ENCODE measurements at regions not wholly inside any gene's neighbourhood (a gene's known extent, or its start where the extent isn't known, plus 50 kb on each side); places are given as distances from the start of the nearest gene placed in this dataset.
"Not testable (repeated sequence)": the region's sequence is repeated elsewhere in the genome, so short reads cannot be mapped to it uniquely, and the experiment has no call there.

DNA sequence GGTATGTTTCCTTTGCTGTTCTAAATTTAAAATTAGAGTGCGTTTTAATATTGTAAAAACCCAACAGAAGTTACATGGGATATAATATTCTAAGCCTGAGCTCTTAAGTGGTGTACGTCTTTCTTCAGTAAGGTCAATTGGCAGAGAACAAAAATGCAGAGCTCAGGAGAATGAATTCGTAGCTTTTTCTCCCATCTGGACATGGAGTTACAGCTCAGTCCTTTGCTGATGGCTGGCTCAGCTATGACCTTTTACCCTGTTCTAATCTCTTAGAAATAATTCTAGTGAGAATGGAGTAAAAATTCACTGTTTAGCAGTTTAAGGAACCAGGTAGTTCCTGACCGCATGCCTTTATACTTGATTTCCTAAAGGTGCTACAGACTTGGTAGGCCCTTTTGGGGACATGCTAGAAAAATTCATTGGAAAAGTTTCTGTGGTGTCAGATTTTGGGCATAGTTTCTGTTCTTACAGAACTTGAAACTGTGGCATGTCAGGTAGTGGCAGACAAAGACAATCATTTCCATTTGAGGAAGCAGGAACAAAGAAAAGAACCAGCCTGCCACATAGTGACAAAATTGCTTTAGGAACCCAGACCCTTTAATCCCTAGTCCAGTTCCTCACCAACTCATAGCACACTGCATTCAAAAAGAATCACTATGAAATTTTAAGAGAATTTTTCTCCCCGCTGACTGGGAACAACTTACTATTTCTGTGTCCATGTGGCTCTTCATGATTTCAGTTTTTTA is 566.8 kb upstream of the ZNF804A start:
- no peak for DNase-seq

DNA sequence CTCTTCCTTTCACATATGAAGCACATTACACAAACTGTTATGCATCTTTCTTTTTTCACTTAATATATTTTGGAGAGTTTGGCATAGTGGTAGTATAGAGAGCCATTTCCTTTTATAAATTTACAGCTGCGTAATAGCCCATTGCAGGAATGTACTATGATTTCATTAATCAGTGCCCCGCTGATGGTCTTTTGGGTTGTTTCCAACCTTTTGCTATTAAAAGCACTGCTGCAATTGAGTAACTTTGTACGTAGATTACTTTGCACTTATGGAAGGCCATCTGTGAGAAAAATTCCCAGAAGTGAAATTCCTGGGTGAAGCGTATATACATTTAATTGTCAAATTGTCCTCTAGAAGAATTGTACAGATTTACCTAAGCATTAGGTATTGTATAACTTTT is 565.3 kb upstream of the ZNF804A start:
- no peak for DNase-seq

DNA sequence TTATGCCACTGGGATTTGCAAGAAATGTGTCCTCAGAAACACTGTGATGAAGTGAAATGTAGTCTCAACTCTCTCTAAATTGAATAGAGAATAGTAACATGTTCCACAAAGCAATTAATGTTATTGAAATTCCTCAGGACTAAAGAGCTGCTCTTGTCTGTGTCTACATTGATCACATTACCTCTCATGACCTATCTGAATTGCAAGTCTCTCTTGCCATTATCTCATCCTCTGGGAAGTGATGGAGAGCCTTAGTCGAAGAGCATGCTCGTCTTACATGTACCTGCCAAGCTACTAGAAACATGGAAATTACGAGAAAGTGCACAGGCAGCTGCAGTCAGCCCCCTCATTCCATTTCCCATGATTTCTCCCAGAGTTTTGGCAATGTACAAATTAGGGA is 561.1 kb upstream of the ZNF804A start:
- DNase-seq = no peak

DNA sequence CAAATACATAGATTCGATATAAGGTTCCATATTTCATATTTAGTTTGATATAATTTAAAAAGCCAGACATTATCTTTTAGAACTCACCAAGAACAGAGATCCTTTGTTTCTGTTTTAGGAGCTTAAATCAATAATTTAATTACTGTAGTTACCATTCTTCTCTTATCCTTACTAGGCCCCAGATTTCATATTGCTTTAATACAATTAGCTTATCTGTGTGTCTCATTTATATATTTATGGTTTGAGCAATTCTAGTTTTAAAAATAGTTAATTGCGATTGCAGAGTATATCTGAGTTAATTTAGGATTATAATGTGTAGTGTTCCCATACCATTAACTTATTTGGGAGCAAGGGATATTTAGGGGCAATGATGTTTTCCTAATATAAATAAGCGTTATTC is 558.8 kb upstream of the ZNF804A start:
- DNase-seq = no peak

DNA sequence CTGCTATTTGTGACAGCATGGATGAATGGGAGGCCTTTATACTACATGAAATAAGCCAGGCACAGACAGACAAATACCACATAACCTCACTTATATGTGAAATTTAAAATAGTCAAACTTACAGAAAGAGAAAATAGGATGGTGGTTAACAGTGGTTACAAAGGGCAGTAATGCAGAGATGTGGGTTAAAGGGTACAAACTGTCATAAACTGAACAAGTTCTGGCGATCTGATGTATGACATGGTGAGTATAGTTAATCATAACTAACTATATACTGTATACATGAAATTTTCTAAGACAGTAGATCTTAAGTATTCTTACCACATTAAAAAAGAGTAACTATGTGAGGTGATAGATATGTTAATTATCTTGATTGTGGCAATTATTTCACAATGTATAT is 558.1 kb upstream of the ZNF804A start:
- no peak for DNase-seq

DNA sequence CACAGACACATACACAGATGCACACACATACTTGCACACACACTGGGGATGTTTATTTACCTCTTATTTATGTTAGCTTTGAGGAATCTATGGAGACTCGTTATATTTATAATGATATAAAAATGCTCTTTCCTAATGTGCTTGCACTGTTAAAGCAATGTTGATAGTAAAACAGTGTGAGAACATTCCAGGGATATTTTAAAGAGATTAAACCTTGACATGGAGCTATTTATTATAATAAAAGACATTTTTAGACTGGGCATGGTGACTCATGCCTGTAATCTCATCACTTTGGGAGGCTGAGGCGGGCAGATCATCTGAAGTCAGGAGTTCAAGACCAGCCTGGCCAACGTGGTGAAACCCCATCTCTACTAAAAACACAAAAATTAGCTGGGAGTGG is 557.3 kb upstream of the ZNF804A start:
- no peak for DNase-seq

DNA sequence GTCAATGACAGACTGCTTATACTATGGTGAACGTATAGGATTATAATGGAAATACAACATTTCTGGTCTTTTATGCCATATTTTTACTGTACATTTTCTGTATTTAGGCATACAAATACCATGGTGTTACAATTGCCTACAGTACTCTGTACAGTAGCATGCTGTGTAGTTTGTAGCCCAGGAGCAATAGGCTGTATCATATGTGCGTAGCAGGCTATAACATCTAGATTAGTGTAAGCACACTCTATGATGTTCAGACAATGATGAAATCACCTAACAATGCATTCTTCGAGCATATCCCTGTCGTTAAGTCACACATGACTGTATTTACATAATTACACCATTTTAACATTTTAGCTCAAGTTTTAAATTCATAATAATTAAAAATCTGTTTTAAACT is 556.6 kb upstream of the ZNF804A start:
- DNase-seq = no peak

DNA sequence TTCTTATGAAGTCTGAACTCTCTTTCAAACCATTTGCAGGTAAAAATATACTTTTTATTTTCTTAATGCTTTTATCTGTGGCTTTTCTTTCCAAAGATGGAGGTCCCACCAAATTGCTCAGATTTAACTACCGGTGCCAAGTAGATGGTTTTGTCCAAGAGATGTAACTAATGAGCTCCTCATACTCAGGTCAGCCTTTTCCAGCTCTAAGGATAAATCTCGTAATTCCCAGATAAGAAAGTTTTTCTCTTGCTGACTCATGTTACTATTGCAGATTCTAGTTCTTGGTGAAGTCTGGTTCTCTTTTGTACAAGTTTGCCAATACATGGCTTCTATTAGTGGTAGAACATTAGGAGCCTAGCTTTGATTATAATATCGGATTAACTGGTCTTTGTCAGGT is 550.8 kb upstream of the ZNF804A start:
- DNase-seq = no peak

DNA sequence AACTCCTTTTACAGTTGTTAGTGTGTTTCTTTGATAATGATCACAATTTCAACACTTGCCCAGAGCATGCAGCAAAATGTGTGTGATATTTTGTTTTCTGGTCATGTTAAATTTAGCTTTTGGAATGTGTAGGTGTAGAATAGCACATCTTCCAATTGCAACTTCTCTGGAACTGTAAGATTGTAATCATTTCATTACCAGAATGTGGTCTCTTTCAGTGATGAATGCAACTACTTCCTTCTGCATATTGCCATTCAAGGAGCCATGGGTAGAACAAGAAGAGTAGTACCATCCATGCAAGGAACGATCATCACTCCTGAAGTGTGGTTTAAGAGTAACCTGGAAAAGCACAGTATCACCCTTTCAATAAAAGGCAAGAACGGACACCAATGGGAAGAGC is 548.8 kb upstream of the ZNF804A start:
- no peak for DNase-seq

DNA sequence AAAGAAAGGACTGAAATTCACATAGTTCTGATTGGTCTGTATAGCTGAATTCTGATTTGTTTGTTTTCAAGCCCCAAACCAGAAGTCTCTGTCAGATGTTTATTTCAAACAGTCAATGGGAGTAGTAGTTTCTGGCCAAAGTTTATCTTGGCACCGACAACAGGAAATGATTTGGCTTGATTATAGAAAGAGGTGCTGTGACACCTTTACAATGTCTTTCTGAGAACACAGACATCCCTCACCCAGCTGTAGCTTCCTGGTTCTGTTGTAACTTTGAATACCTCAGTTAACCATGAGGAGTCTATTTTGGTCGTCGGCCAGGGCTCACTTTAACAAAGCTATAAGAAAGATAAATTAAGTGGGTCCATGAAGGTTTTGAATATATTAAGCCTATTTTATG is 545.0 kb upstream of the ZNF804A start:
- peak; percentile 64 for DNase-seq

DNA sequence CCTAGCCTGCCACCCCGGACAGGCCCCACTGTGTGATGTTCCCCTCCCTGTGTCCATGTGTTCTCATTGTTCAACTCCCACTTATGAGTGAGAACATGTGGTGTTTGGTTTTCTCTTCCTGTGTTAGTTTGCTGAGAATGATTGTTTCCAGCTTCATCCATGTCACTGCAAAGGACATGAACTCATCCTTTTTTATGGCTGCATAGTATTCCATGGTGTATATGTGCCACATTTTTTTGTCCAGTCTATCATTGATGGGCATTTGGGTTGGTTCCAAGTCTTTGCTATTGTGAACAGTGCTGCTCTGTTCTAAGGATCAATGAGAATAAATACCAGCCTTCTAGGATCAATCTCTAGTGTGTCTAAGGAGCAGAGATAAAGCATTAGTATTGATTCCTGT is 543.9 kb upstream of the ZNF804A start:
- DNase-seq = not testable (repeated sequence)

DNA sequence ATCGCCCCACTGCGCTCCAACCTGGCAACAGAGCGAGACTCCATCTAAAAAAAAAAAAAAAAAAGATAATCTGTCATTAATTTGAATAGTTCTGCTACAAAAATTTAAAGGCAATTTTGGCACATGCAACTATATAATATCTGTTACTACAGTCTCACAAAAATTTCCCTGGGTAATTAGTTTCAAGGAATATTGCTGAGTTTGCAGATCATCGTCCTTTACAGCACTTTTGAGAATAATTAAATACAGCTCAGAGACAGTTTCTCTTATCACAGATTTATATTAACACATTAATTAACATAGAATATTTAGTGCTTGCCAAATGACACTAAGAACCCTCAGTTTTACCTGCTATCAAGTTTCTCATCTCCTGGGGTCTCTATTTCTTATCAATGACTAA is 540.4 kb upstream of the ZNF804A start:
- DNase-seq = no peak

DNA sequence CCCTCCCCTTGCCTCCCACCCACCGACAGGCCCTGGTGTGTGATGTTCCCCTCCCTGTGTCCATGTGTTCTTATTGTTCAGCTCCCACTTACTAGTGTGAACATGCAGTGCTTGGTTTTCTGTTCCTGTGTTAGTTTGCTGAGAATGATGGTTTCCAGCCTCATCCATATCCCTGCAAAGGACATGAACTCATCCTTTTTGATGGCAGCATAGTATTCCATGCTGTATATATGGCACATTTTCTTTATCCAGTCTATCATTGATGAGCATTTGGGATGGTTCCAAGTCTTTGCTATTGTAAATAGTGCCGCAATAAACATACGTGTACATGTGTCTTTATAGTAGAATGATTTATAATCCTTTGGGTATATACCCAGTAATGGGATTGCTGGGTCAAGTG is 538.1 kb upstream of the ZNF804A start:
- not testable (repeated sequence) for DNase-seq

DNA sequence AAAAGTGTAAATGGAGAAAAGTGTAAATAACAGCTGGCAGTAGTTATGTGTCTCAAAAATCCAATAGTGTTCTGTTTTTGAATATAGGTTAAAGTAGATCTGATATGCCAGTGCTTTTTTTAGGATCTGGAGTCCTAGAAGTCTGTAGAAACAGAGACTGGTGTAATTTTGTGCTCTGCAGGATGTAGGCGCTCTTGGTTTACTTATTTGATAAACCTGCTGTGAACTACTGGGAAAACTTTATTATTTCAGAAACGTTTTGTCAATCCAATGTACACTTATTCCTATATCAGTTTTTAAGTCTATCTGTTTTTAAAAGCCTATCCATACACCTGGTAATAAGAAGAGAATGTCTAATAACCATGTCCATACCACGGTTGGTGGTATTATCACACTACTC is 530.8 kb upstream of the ZNF804A start:
- DNase-seq = no peak

DNA sequence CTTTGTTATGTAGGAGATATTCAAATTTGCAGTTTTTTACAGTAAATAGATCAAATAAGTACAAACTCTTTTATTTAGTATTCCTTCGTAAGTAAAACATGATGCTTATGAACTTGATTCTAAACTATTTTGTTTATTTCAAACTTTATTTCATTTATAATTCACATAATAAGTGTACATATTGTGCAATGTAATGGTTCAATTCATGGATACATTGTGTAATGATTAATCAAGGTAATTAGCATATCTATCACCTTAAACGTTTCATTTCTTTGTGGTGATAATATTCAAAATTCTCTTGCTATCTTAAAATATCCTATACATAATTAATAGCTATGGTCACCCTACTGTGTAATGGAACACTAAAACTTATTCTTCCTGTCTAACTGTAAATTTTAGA is 525.9 kb upstream of the ZNF804A start:
- DNase-seq = no peak

DNA sequence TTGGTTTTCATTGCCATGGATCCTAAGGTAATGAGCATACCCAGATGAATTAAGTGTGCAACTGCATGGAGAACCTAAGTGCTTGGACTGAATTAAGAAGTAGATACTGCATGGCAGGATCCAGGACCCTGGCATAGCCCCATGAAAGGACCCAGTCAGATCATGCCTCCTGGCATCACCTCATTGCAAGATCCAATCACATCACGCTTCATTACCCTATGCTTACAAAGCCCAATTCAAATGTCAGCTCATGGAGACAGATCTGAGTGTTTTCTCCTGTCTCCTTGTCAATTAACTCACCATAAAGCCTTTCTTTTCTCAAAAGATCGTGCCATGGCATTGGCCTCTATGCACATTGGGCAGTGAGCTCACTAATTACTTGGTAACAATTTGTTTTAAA is 519.8 kb upstream of the ZNF804A start:
- no peak for DNase-seq

DNA sequence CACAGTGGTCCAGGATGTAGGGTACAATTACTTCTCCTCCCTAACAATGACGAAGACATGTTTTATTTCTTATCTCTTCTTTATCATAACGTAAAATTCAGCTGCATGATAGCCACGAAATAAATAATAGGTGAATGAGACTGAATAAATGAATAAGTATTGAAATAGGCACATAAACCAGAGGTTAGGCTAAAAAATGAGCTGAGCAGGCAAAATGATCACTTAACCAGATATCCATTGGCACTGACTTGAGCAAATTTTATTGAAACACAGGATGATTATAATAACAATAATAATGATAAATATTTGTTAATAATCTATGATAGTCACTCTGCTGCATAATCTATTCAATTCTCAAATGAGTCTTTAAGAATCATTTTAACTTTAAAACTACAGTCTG is 506.9 kb upstream of the ZNF804A start:
- DNase-seq = no peak

DNA sequence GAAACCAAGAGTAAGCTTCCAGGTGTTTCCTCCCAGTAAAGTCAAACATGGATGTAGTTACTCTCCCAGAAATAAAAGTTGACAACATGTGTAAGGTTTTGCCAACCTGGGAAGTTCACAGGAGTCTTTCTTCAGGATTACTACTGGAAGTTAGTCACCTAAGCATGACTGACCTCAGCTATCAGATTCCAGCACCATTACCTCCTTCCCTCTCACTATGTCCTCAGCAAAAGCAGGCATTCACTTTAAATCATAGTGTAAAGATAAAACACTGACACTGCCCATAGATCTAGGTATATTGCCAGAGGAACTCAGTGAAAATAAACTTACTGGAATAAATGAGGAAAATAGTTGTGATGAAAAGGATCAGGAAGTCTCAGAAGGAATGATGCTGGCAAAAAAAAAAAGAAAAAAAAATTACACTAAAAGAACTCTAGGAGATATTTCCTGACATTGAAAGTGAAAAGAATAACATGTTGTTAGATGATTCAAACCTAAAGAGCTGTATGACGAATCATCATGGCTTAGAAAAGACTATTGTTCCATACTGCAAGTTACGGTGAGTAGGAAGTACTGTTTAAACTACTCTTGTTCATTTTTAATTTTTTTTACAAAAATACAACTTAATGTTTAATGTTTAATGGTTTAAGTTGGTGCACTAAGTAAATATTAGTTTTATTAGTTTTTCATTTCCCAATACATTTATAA is 484.5 kb upstream of the ZNF804A start:
- no peak for DNase-seq

DNA sequence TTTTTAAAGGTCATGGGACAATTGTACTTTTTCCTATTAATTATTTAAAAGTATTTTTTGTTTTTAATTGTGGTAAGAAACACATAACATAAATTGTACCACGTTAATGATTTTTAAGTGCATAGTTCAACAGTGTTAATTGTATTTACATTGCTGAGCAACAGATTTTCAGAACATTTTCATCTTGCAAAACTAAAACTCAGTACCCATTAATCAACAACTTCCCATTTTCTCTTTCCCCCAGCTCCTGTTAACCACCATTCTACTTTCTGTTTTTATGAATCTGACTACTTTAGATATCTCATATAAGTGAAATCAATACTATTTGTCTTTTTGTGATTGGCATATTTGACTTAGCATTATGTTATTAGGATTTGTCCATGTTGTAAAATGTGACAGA is 483.9 kb upstream of the ZNF804A start:
- no peak for DNase-seq

DNA sequence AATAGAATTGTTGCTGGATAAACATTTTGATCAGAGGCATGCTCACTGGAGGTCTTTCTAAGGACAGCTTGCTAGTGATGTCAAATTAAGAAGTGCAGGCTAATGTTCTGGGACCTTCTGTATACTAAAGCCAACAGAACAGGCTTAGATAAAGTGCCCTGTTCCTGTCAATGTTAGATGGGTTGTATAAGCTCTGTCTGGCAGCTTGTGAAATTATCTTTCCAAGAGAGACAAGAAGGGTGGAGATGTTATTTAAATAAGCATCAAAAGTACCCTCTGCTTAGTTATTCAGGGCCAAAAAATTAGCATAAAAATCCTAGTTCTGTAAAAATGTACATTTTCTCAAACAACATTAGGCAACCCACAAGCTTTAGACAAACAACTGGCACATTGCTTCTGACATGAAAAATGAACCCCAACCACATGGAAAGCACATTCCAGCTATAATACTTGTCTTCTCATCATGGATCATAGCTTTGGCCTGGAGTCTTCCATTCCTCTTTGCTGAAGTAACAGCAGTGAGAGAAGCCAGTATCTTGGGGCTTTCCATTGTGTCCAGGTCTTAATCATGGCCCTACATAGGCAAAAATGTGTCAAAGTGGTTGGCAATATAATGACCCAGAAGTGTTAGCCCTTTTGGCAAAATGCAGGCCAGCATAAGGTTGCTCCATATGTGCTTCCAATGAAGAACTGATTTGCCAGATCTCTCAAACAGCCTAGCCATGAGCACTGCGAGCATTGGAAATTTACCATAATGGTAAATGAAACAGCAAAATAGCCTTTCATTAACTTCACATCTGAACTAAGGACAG is 478.1 kb upstream of the ZNF804A start:
- no peak for DNase-seq

DNA sequence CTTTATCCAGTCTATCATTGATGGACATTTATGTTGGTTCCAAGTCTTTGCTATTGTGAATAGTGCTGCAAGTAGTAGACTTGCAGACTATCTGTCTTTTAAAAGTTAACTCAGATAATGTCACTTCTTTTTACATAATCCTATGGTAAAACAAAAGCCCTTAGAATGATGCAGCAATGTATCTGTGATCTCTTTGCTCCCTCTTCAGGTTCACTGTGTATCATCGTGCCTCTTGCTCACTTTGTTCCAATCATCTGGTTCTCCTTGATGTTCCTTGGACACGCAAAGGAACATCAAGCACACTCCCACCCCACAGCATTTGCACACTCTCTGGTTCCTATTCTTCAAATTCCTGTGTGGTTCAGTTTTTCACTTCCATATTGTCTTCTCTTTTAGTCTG is 472.5 kb upstream of the ZNF804A start:
- no peak for DNase-seq

DNA sequence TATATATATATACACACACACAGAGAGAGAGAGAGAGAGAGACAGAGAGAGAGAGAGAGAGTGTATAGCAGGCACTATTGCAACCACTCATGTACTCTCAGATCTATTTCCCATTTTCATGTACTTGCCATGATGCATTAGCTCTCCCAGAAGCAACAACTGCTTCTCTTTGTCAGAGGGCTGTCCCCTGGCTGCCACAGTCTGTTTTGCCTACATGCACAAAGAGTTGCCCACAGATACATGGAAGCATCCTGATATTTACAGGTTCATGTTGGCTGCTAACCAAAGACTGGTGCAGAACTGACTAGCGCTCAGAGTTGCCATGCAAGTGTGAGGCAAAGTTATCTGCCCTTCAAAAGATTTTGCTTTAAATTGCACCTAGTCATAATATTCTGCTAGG is 469.3 kb upstream of the ZNF804A start:
- DNase-seq = no peak

DNA sequence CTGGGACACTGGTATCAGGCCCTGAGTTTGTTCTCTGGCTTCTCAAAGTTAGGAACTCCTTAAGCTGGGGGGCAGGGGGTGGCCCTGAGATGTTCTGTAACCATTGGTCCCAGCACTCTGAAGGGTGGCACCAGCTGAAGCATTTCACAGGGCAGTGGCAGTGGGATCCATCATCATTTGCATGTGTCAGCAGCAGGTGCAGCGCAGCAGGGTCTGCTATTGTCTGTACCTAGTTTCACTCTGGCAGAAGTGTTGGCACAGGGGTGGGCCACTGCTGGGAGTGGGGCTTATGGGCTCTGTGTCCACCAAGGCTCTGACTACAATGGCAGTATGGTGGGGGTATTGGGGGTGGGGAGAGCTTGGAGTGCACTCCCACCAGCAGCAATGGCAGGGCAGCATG is 460.4 kb upstream of the ZNF804A start:
- DNase-seq = no peak

DNA sequence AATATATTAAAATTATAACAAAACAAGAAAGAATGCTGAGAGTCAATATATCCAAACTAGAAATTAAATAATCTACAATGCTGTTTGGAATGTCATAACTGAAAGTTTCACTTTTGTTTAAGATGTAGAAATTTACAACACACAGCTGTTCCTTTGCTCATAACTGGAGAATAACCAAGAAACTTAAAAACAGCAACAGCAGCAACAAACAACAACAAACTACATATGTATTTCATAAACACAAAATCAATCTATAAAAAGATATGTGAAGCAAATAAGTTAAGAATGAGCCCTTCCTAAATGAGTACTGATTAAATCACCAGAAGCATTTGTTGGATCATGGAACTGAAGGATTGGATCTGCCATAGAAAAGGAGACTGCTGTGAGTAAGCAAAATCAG is 456.5 kb upstream of the ZNF804A start:
- no peak for DNase-seq
